CD4-positive, alpha-beta T cell treated with Interleukin-4 for 1 hour (primary cell): ENCODE measurements at regions not wholly inside any gene's neighbourhood (a gene's known extent, or its start where the extent isn't known, plus 50 kb on each side); places are given as distances from the start of the nearest gene placed in this dataset.
A peak's percentile ranks its signal among the peaks of the same experiment; 100 is the strongest.

Source experiments
- DNase-seq, 2 donors: peaks; one replicate each; pipeline ENCODE4 v3.0.0-alpha.2; 2020 to 2022

DNA sequence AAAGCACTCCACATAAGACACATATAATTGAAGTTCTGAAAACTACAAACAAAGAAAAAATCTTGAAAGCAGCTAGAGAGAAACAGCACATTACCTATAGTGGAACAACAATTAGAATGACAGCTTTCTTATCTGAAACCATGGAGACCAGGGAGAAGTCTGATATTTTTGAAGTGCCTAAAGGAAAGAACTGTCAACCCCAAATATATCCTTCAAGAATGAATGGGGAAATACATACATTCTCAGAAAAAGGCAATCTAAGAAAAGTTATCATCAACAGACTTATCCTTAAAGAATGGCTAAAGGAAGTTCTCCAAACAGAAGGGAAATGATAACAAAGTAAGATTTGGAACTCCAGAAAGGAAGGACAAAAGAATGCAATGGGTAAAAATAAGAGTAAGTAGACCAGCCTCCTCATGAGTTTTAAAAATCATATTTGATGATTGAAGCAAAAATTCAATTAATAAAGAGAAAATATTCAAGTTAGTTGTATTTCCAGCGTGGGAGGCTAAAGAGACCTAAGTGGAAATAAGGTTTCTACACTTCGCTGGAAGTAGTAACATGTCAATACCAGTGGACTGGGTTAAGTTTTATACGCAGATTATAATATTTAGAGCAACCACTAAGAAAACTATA lies 170.8 kb upstream of the SAMSN1 start:
- DNase-seq = no peak

DNA sequence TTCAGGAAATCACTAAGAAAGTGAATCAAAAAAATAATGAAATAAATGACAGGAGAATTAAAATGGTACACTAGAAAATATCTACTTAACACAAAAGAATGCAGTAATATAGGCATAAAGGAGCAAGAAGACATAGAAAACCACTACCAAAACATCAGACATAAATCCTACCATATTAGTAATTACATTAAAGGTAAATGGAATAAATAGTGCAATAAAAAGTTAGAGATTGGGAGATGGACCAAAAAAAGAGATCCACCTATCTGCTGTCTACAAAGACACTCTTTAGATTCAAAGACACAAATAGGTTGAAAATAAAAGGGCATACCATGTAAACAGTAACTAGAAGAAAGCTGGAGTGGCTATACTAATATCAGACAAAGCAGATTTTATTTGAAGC lies 167.0 kb upstream of the SAMSN1 start:
- DNase-seq = no peak

DNA sequence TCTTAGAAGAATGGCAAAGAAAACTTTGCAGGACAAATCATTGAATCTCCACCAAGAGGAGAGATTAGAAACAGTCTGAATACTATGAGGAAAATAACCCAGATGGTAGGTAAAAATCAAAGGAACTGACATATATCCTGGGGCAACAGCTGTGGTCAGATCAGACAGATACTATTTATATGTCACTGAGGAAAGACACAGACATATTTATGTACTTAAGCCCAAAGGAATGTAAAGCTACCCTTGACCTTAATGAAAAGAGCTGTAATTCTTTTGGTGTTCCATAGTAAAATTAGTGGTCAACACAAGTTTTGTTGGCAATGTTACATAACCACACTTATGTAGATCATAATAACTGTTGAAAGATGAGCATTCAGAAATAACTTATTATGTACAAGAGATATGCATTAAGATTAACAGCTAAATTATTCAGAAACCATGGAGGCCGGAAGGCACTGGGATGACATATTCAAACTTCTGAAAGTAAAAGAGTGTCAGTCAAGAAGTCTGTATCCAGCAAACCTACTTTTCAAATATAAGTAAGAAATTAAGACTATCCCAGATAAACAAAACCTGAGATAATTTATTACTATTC lies 166.1 kb upstream of the SAMSN1 start:
- DNase-seq = no peak

DNA sequence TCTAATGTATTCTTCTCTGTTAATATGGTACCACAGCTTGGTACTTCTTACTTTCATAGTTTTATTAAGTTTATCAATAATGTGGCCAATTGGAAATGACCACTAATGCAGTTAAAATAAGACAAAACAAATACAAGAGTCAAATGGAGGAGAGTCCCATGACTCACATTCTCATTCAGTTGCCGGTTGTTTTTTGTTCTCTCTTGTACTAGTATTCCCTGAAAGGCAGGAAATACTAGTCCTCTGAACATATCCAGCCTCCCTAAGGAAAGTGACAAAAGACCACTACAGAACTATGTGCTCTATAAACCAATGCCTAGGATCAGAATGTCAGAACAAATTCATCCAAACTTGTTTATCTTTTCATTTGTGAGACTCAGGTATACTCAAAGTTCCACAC lies 165.2 kb upstream of the SAMSN1 start:
- DNase-seq = no peak

DNA sequence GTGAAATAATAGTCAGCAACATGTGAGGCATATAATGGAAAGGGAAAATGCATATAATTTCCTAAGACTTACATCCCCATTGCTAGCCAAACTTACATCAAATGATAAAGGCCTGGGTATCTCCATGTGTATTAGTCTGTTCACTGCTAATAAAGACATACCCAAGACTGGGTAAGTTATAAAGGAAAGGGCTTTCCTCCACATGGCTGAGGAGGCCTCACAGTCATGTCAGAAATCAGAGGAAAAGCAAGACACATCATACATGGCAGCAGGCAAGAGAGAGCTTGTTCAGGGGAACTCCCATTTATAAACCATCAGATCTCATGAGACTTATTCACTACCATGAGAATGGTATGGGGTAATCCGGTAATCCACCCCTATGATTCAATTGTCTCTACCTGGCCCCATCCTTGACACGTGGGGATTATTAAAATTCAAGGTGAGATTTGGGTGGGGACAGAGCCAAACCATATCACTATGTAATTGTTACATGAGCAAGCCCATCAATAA lies 161.5 kb upstream of the SAMSN1 start:
- no peak for DNase-seq

DNA sequence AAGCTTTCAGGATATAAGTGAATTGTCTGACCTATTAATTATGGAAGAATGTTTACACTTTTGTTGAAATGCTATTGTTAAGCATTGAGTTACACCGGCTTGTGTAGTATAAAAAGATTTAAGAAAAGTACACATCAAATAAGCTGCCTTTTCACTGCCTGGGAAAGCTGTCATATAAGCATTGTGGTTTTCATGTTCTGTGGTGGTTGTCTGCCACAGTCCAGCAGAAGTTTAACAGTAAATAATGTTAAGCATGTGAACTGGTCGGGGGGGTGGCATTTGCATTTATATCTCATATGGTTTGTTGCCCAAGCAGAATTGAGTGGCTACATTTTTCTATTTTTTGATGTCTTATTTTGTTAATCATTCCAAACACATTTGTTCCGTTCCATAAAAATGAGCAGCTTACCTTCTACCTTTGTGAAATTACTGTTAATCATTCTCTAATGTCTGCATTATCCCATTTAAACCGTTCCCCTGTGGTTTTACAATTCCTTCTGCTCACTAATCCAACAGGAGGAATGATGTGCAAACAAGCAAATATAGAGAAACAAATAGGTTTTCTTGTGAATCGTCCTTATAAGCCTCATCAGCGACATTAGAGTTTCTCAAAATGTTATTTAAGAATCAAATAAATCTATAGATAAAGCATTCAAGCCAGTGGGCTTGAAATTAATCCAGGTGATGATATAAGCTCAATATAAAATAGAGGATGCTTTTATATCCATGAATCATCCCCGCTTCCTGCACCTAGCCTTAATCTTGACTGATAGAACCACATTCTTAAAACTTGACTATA lies 160.8 kb upstream of the SAMSN1 start:
- no peak for DNase-seq

DNA sequence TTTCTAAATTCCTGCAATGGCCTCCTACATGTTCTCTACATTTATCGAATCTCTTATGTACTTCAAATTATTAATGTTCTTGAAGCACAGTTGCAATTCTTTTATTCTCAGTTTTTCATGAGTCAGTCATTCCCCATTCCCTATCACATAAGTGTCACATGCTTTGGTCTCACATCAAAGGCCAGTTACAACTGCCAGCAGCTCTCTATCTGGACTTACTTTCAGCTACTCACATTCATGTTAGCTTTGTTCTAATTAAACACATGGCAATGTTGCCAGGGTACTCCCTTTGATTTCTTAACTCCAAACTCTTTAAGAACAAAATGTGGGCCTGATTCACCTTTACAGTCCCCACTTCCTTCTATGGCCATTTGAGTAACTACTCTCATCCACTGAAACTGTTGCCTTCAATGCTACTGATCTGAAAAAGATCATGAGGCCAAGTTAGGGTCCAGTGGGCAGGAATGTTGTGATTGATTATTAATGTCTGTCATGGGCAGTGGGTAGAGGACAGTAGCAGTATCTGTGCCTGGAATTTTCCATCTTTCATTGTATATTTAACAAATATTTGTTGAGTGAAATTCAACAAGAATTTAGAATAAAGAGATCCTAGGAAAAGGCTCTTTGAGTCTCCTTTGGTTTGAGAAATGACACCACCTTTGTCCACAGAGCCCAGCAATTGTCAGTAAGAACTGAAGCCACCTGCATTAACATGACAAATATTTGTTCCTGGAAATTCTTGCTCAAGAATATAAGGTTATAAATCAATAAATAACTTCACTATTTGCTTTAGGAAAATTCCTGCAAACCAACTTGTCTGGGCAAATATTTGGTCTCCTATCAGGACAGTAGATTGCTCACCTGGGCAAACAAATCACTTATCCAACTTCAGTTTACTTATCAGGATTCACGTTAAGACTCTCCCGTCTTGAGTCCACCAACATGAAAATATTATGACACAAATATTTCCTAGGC lies 153.6 kb upstream of the SAMSN1 start:
- no peak for DNase-seq

DNA sequence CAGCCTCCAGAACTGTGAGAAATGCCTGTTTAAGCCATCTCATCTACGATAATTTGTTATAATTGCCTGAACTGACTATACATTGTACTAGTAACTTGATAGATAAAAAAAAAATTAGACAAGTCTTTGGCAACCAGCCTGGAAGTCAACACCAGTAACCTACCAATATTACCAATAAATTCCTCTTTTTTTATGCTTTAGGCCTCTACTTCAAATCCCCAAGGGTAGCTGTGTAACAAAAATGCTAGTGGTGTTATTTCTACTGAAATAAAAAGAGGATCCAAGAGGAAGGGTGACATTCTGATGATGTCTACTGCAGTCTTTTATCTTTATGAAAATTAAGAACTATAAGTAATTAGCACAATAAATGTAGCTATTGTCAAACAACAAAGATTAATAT lies 151.7 kb upstream of the SAMSN1 start:
- no peak for DNase-seq

DNA sequence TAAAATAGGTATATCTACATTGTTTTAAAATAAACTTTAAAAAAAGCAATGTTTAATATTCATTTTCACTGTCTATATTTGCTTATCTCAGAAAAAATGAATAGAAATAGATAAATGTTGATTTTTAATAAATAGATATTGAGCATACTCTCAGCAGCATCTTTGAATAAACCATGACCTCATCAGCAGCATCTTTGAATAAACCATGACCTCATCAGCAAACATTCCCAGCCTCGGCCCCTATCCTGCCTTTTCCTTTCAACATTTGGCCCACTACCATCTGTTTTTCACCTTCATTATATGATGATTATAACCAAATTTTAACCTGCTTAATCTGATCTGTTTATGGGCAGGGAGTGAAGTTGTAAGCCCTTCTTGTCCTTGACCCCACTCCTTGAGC lies 148.7 kb upstream of the SAMSN1 start:
- DNase-seq = no peak

DNA sequence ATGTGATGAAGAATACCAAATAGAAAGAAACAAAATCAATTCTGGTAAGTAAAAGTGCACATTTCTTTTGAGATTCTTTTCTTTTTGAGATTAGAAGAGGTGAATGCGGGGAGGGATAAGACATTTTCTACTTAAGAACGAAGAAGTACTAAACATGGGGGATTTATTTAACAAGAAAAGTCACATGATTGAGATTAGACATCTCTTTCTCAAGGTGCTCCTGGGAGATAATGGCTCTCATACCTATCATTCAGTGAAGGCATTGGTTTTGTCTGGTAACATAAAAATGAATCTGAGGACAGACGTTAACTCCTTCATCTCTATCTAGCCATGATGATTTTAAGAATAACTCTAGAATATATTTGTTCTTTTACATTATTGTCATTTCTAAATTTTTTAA lies 147.9 kb upstream of the SAMSN1 start:
- DNase-seq = no peak

DNA sequence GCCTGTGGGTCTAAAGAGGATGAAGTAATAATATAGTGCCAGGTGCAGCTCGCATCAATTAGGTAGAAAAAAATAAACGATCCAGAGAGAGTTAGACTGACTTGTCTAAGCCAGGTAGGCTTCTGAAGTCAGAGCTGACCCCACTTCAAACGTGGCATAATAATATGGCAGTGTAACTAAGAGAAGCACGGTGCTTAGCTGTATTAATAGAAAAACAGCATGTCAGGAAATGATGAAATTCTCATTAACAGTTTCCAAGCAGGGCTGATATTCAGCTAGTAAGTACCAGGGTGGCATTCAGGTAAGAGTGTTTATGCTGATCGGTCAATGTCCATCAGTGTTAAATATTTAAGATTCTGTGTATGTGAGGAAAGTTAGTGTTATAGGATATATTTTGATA lies 145.8 kb upstream of the SAMSN1 start:
- DNase-seq = no peak

DNA sequence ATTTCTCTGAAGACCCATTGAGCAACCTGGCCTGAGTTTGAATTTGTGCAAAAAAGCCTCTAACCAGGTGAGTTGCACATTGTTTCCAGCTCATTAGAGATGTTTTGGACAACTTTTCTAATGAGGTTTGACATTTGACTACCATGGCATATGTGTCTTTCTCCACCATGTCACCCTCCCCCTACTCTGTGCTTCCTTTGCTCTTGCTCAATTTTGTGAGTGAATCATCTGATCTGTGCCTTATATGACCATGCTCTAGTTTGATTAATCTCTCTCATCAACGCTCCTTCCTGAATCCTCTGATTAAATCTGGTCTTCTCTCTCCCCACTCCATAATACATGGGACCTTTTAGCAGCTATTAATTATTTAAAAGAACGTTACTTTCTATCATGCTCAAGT lies 144.8 kb upstream of the SAMSN1 start:
- DNase-seq = no peak

DNA sequence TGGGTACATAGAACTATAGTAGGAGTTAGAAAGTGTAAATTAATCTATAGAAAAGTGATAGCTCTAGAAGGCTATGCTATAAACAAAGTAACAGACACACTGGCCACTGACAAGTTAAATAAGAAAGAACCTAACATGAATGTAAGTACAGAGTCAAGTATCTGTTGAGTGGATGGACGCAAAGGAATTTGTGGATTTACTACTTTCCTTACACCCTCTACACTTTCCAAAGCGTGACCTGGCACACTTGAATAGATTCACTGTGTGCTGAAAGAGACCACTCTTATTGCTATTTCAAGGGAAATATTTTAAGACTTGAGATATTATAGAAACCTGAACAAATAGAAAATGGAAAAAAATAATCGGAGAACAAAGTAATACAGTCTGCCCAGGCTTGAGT lies 142.8 kb upstream of the SAMSN1 start:
- no peak for DNase-seq

DNA sequence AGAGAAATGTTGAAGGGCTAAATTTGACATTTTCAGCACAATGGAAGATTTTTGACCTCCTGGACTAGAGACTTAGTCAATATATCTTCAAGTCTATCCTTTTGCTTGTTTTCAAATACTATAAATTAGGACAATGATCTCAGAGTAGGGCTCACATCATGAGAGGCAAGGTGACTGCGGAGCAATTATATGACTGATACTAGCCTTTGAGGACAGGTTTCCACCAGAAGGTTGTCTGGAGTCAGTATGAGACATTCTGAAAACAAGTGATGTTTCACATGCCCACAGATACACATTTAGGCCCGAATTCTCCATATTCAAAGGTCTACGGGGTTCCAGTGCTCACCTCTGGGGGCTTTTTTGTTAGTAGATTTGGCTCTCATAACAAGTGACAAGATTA lies 142.3 kb upstream of the SAMSN1 start:
- no peak for DNase-seq

DNA sequence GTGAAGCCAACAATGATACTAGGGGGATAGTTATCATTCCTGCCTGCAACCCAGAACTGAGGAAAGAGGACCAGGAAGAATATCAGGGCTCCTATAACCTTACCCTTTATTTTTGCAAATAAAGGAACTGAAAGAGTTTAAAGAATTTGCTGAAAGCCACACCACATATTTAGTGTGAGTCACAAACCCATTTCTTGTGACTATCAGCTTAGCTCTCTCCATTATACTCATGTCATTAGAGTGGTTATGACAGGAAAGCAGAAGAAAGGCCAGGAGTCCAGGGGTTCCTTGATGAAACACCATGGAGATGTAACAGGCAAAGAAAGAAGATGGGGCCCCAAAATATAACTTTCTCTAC lies 141.1 kb upstream of the SAMSN1 start:
- DNase-seq = no peak

DNA sequence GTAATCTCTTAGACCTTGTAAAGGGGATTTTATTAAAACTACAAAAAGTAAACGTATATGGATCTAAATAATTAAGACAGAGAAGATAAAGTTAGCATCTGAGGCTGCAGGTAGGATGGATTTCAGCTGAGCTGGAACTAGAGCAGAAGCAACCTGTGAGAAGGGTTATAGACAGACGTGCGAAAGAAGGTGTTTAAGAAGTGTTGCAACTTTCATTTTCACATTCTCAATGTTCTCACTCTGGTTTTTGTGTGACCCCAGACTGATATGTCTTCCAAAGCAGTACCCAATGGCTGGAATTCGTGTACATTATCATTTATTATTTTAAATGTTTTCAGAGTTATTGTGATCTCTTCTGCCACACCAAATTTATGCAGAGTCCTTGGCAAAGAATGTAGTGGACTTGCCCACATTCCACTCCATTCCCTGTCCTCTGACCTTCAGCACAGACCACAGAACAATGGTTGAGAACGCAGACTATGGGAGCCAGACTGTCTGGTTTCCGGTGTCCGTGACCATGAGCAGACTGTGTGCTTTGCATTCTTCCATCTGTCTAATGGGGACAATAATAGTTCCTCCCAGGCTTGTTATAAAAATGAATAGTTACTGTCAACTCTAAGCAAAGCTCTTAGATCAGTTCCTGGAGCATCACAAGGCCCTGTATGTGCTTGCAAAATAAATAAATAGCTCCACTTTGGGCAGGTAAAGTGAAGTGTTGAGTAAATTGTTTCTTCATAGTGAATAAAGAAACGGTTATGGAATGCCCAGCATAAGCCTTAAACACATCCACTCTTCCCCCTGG lies 140.6 kb upstream of the SAMSN1 start:
- peak in 1 of 2 donors; percentile 34 for DNase-seq

DNA sequence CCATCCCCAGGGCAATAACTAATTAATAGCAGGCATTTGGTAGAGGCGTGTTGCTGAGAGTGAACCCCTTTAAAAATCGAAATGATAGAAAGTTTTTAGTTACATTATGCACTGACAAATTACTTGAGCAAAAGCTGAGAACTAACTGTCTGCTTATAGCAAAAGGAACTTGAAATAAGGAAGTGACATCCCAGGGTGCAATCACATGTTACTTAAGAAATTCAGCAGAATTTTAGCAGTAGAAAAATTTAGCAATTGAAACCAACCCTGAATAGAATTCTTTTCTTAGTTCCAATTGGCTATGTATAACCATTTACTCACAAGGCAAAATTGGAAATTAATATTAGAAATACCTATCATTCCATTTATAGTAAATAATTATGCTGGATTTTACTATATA lies 139.5 kb upstream of the SAMSN1 start:
- DNase-seq = peak in 1 of 2 donors; percentile 11

DNA sequence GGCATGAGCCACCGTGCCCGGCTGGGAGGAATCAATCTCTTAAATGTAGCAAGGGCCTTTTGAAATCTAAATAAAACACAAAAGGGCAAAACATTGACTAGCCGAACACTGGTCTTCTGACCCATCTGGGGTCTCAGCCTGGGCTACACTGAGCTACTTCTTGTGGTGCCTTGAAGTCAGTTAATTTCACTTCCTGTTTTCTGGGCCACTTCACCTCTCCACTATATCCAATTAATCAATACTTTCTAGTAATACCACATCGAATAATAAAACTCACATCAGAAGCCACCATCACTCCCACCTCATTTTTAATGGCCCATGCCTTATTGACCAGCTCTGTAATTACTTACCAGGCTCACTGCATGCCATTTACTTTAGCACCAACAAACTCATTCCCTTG lies 138.0 kb upstream of the SAMSN1 start:
- peak in 1 of 2 donors; percentile 30 for DNase-seq

DNA sequence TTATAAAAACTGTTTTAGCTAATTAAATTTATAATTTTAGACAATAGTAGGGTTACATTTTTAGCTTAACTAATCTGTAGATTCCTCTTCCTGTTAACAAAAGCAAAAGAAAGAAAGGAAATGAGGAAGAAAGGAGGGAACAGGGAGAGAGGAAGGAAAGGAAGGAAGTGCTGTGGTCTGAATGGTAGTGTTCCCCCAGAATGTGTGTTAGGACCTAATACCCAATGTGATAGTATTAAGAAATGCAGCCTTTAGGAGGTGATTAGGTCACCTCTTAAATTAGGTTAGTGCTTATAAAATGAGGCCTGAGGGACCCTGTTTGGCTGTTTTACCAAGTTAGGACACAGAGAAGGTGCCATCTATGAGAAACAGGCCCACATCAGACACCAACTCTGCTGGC lies 136.9 kb upstream of the SAMSN1 start:
- no peak for DNase-seq

DNA sequence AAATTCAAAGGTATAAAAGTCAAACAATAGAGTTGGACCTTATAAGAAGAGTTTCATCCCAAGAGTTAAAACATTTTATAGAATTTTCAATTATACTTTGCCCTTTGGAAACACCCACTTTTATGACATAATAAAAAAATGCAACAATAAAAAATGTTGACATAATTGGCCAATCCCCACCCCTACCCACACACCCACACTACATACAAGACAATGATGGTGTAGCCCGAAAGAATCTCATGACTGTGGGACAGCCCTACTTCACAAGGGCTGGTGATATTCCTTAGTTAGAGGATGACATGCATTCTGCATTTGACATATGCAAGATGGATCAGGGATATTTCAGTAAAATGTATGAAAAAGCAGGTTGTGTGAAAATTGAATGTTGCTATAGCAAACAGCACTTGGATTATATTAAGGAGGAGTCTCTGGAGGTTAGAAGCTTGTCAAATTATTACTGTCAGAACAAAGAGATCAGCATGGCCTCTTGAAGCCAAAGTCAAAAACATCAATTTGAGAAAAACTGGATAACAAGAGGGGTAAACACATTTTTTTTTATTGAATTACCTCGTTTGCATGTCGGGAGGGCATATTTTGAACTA lies 133.0 kb upstream of the SAMSN1 start:
- DNase-seq = no peak

DNA sequence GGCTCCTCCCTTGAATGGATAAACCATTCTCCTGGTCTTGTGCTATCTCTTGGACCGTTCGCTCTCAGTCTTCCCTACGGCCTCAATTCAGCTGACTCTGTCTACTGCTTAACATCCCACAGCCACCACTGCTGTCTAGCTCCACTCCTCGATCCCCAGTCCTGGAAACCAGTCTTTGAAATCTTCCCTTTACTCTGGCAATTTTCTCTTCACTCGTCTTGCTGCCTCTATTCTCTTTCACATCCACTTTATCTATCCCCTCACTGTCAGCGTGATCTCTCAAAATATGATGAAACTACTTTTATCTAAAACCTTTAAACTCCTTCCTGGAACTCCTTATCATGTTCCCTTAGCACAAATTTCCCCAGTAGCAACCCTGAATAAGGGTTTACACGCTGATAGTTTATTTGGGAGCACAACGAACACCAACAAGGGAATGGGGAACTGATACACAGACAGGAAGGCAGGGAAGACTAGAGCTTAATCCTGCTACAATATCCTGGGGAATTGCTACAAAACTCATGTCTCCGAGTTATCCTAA lies 131.6 kb upstream of the SAMSN1 start:
- no peak for DNase-seq
